BLaER1 treated with 17β-estradiol and CSF1 and Interleukin-3, amounts not matched to agents 10 nM and 100 nM (cell line): ENCODE measurements at regions not wholly inside any gene's neighbourhood (a gene's known extent, or its start where the extent isn't known, plus 50 kb on each side); places are given as distances from the start of the nearest gene placed in this dataset.

Source experiments
- H3K27ac ChIP-seq, 11 experiments: shearing (Covaris generic); formaldehyde crosslinking; 2 replicates each; pipeline ENCODE4 v1.8.1; 2022
- H3K27me3 ChIP-seq, 11 experiments: shearing (Covaris generic); formaldehyde crosslinking; 2 replicates each; pipeline ENCODE4 v1.8.1; 2022
- H3K36me3 ChIP-seq, 11 experiments: shearing (Covaris generic); formaldehyde crosslinking; 2 replicates each; pipeline ENCODE4 v1.8.1; 2022
- H3K4me1 ChIP-seq, 10 experiments: shearing (Covaris generic); formaldehyde crosslinking; 2 replicates each; pipeline ENCODE4 v1.8.1; 2022
- H3K4me2 ChIP-seq, 11 experiments: shearing (Covaris generic); formaldehyde crosslinking; 2 replicates each; pipeline ENCODE4 v1.8.1; 2022
- H3K4me3 ChIP-seq, 10 experiments: shearing (Covaris generic); formaldehyde crosslinking; 2 replicates each; pipeline ENCODE4 v1.8.1; 2022
- H3K9ac ChIP-seq, 11 experiments: shearing (Covaris generic); formaldehyde crosslinking; 2 replicates each; pipeline ENCODE4 v1.8.1; 2022
- H3K9me3 ChIP-seq, 11 experiments: shearing (Covaris generic); formaldehyde crosslinking; replicated peaks in 1 of 11; 2 replicates each; pipeline ENCODE4 v1.8.1; 2022
- H4K20me1 ChIP-seq, 11 experiments: shearing (Covaris generic); formaldehyde crosslinking; 2 replicates each; pipeline ENCODE4 v1.8.1; 2022
- Cebpa-rat ChIP-seq, 11 experiments: shearing (Covaris generic); IDR thresholded peaks; 2 replicates each; pipeline ENCODE4 v1.8.1; 2022

DNA sequence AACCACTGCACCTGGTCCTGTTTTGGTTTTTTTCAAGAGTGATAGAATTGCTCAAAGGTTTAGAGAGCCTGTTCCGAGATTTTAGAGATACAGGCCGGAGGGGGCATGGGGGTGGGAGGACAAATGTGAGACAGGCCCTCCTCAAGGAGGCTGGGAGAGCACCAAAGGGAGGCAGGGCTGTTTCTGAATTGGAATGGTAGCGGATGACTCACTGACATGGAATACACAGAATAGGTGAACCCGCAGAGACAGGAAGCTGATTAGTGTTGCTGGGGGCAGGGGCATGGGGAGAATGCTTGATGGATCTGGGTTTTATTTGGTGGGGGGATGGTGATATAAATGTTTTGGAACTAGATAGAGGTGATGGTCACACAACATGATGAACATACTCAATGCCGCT lies 111.0 kb upstream of the MGAT5 start:
- TF ChIP-seq Cebpa-rat (IDR thresholded peaks at IDR 0.05), result no peak
- Histone ChIP-seq H3K27me3 (no peaks in the 10 kb centered on the region), H3K27ac (no peak overlapping the region), H3K9me3 (no peaks in the 10 kb centered on the region), H3K4me3 (no peak overlapping the region), H3K4me1 (peaks cover 33 to 79% (median 57%) of the 10 kb centered on the region in 10 experiments), H3K36me3 (peaks cover 16 to 90% (median 42%) of the 10 kb centered on the region in 11 experiments; a peak in 20 of 22 replicates), H3K9ac (no peak overlapping the region), H4K20me1 (peaks cover 37 to 98% (median 97%) of the 10 kb centered on the region in 11 experiments), H3K4me2 (peak overlapping the region in 2 of 11 experiments; percentile 3 to 30; a peak in 2 of 22 replicates)

DNA sequence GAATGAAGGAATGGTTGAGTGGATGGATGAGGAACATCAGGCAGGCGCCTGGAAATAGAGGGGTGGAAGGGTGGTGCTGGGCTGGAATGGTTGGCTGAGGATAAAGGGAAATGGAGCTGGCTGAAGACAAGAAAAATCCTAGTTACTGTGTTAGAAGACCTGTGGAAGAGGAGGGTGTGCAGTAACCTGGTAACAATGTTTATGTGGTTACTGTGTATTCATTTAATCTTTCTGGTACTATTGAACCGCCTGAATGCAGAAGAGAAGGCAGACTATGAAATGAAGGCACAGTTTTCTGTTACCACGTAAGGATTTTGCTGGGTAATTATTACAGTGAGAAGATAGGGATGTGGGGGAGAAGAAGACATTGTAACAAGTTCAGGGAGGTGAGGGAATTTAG lies 110.3 kb upstream of the MGAT5 start:
- Histone ChIP-seq H3K27ac (no peak overlapping the region), H3K4me1 (peaks cover 29 to 79% (median 55%) of the 10 kb centered on the region in 10 experiments), H4K20me1 (peaks cover 37 to 98% (median 96%) of the 10 kb centered on the region in 11 experiments), H3K9me3 (no peaks in the 10 kb centered on the region), H3K4me3 (no peak overlapping the region), H3K27me3 (no peaks in the 10 kb centered on the region), H3K4me2 (peak overlapping the region in 2 of 11 experiments; percentile 14 to 19; a peak in 3 of 22 replicates), H3K36me3 (peaks cover 16 to 90% (median 40%) of the 10 kb centered on the region in 11 experiments; a peak in 20 of 22 replicates), H3K9ac (no peak overlapping the region)
- TF ChIP-seq Cebpa-rat (IDR thresholded peaks at IDR 0.05), result no peak

- TF ChIP-seq Cebpa-rat (IDR thresholded peaks at IDR 0.05), result no peak
- Histone ChIP-seq H3K9ac (no peak overlapping the region), H3K36me3 (peaks cover 16 to 90% (median 41%) of the 10 kb centered on the region in 11 experiments; a peak in 20 of 22 replicates), H3K4me3 (no peak overlapping the region), H3K4me1 (peaks cover 29 to 79% (median 56%) of the 10 kb centered on the region in 10 experiments), H3K27me3 (no peaks in the 10 kb centered on the region), H4K20me1 (peaks cover 37 to 98% (median 96%) of the 10 kb centered on the region in 11 experiments), H3K27ac (no peak overlapping the region), H3K9me3 (no peaks in the 10 kb centered on the region), H3K4me2 (peak overlapping the region in 3 of 11 experiments; percentile 2 to 19 (median 14); a peak in 3 of 22 replicates)
Observed at GRCh38 chr2:134144081-134144596, 109.7 kb upstream of the MGAT5 start.

- H3K4me1 ChIP-seq, result peaks cover 34 to 79% (median 55%) of the 10 kb centered on the region in 10 experiments
- peaks cover 33 to 98% (median 96%) of the 10 kb centered on the region in 11 experiments for H4K20me1 ChIP-seq
- H3K27me3 ChIP-seq, result no peaks in the 10 kb centered on the region
Observed at GRCh38 chr2:134144651-134145050, 109.2 kb upstream of the MGAT5 start.

GRCh38 chr2:134145519-134145918 lies 108.4 kb upstream of the MGAT5 start:
- Histone ChIP-seq H3K4me2 (no peak overlapping the region; a peak in 1 of 22 replicates), H4K20me1 (peaks cover 25 to 98% (median 96%) of the 10 kb centered on the region in 11 experiments; a peak in 21 of 22 replicates), H3K4me1 (peaks cover 33 to 77% (median 52%) of the 10 kb centered on the region in 10 experiments), H3K9ac (no peak overlapping the region), H3K27me3 (no peaks in the 10 kb centered on the region), H3K27ac (no peak overlapping the region), H3K9me3 (peaks cover 0 to under 1% (median 0%) of the 10 kb centered on the region in 11 experiments; a peak in 1 of 22 replicates), H3K36me3 (peaks cover 12 to 89% (median 28%) of the 10 kb centered on the region in 11 experiments; a peak in 21 of 22 replicates), H3K4me3 (no peak overlapping the region)
- TF ChIP-seq Cebpa-rat (IDR thresholded peaks at IDR 0.05), result no peak

More at GRCh38 chr2:134144651-134145050, 109.2 kb upstream of the MGAT5 start:
- H3K4me2 ChIP-seq, result no peak overlapping the region
- H3K9ac ChIP-seq, result no peak overlapping the region
- no peak overlapping the region for H3K27ac ChIP-seq
- H3K4me3 ChIP-seq, result no peak overlapping the region
- no peaks in the 10 kb centered on the region for H3K9me3 ChIP-seq
- peaks cover 16 to 90% (median 36%) of the 10 kb centered on the region in 11 experiments; a peak in 20 of 22 replicates for H3K36me3 ChIP-seq
- TF ChIP-seq Cebpa-rat (IDR thresholded peaks at IDR 0.05), result no peak

GRCh38 chr2:134146161-134146560 lies 107.7 kb upstream of the MGAT5 start:
- TF ChIP-seq Cebpa-rat (IDR thresholded peaks at IDR 0.05), result no peak
- no peak overlapping the region for H3K27ac ChIP-seq
- no peak overlapping the region for H3K9ac ChIP-seq
- no peaks in the 10 kb centered on the region for H3K27me3 ChIP-seq
- peaks cover 0 to 7% (median 4%) of the 10 kb centered on the region in 11 experiments; a peak in 10 of 22 replicates for H3K9me3 ChIP-seq
- peaks cover 25 to 98% (median 91%) of the 10 kb centered on the region in 11 experiments; a peak in 21 of 22 replicates for H4K20me1 ChIP-seq
- no peak overlapping the region for H3K4me3 ChIP-seq
- 0 out of 22 replicates have a peak overlapping the region, but pooled peaks of 2 of the 11 experiments have one; percentile 8 to 19 for H3K4me2 ChIP-seq
- peaks cover 16 to 91% (median 34%) of the 10 kb centered on the region in 11 experiments; a peak in 21 of 22 replicates for H3K36me3 ChIP-seq
- H3K4me1 ChIP-seq, result peaks cover 27 to 71% (median 46%) of the 10 kb centered on the region in 10 experiments

DNA sequence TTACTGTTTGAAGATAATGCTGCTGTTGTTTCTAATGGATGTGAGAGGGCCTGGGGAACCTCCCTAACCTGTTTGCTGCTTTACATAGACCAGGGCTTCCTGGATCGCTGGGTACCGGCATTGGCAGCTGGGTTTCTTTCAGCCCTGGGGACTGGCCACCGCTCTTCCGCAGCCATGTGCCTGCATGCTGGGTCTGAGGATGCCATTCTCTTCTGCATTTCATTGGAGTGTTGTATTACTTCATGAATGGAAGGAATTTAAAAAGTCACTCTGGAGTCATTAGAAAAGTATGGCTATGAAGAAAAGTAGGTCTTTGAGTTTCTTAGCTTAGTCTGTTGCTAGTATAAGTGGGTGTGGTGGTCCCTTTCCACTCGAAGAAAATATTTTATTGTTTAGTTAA lies 107.3 kb upstream of the MGAT5 start:
- Histone ChIP-seq H3K27me3 (no peaks in the 10 kb centered on the region), H3K4me1 (peaks cover 27 to 69% (median 45%) of the 10 kb centered on the region in 10 experiments), H3K4me3 (no peak overlapping the region), H3K27ac (no peak overlapping the region), H3K36me3 (peaks cover 20 to 94% (median 37%) of the 10 kb centered on the region in 11 experiments), H3K9ac (no peak overlapping the region), H3K9me3 (peaks cover 0 to 11% (median 4%) of the 10 kb centered on the region in 11 experiments; a peak in 13 of 22 replicates), H4K20me1 (peaks cover 25 to 100% (median 89%) of the 10 kb centered on the region in 11 experiments; a peak in 21 of 22 replicates), H3K4me2 (peak overlapping the region in 2 of 11 experiments; percentile 8 to 19; a peak in 1 of 22 replicates)
- no peak for TF ChIP-seq Cebpa-rat (IDR thresholded peaks at IDR 0.05)

DNA sequence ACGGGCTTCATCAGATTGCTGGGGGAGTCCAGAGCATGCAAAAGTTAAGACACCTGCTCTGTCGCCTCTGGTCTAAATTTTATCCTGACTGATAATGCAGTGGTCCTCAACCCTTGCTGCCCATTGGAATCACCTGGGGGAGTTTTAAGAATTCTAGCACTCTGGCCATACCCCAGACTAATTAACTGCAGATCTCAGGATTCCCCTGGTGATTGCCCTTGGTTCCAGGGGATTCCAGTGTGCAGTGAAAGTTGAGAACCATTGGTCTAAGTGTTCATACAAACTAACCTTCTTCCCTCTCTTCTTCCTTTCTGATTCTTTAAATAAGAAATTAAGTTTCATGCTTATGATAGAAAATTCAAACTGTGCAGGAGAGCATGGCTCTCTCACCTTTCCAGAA lies 105.7 kb upstream of the MGAT5 start:
- Histone ChIP-seq H4K20me1 (peaks cover 25 to 98% (median 77%) of the 10 kb centered on the region in 11 experiments; a peak in 20 of 22 replicates), H3K27ac (no peak overlapping the region), H3K36me3 (peaks cover 32 to 89% (median 43%) of the 10 kb centered on the region in 11 experiments), H3K4me1 (peaks cover 21 to 63% (median 34%) of the 10 kb centered on the region in 10 experiments; a peak in 19 of 20 replicates), H3K4me3 (no peak overlapping the region), H3K9ac (no peak overlapping the region), H3K27me3 (no peaks in the 10 kb centered on the region), H3K4me2 (peak overlapping the region in 1 of 11 experiments; percentile 12; a peak in 1 of 22 replicates), H3K9me3 (peaks cover 0 to 23% (median 13%) of the 10 kb centered on the region in 11 experiments; a peak in 14 of 22 replicates)
- no peak for TF ChIP-seq Cebpa-rat (IDR thresholded peaks at IDR 0.05)
